ENCODE measurements at regions not wholly inside any gene's neighbourhood (a gene's known extent, or its start where the extent isn't known, plus 50 kb on each side); places are given as distances from the start of the nearest gene placed in this dataset.

- TF ChIP-seq CTCF (IDR thresholded peaks at IDR 0.05) = no peak
- no peak for TF ChIP-seq POLR2A (IDR thresholded peaks at IDR 0.05)
These were observed 82.5 kb downstream of the DSEL start for GRCh38 chr18:67433971-67434370.
